Endometrium (tissue), 2 donors: ENCODE measurements at regions not wholly inside any gene's neighbourhood (a gene's known extent, or its start where the extent isn't known, plus 50 kb on each side); places are given as distances from the start of the nearest gene placed in this dataset.
"Not testable (repeated sequence)": the region's sequence is repeated elsewhere in the genome, so short reads cannot be mapped to it uniquely, and the experiment has no call there.

ENCODE experiments used
- FAIRE-seq: peaks from 2 replicates; lab custom pipeline; 2012; peaks lifted over from hg19 to GRCh38; lab: Jason Lieb, UNC
- donor health status: control.
- donor health status: control.

GRCh38 chr5:147084702-147085101 is 150.1 kb upstream of the STK32A start:
- FAIRE-seq: no peak

DNA sequence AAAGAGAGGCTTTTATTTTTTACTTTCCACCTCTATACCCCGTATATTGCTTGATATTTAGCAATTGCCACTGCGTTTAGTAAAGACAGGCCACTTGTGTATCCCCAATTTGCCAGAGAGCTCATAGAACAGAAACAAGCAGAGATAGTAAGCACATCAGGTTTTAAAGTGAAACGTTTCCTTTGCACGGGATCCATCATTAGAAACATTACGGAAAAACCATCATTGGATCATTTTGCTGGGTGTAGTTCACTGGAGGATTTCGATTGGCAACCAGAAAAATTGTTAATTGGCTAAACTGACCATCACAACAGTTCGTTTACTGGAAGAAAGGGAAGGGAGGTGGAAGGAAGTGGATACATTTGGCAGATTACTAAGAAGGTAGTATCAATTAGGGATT is 149.4 kb upstream of the STK32A start:
- FAIRE-seq: no peak

DNA sequence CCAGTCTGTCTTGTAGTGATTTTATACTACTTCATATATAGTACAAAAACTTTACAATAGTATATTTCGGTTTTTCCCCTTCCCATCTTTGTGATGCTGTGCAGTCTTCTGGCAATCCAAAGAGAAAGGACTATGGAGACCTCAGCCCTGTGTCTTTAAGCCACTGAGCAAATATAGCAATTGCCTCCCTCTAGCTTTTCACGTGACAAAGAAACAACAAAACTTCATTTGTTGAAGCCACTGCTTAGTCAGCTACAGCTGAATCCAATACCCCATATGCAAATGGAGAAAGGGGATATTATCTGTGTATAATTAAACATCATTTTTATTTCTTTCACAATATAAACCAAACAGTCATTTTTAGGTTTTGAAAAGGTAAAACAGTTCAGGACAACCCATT is 142.8 kb upstream of the STK32A start:
- FAIRE-seq: no peak

- FAIRE-seq: no peak
These were observed 141.7 kb upstream of the STK32A start for GRCh38 chr5:147093138-147093537.

GRCh38 chr5:147095740-147096139 is 139.1 kb upstream of the STK32A start:
- FAIRE-seq: no peak

DNA sequence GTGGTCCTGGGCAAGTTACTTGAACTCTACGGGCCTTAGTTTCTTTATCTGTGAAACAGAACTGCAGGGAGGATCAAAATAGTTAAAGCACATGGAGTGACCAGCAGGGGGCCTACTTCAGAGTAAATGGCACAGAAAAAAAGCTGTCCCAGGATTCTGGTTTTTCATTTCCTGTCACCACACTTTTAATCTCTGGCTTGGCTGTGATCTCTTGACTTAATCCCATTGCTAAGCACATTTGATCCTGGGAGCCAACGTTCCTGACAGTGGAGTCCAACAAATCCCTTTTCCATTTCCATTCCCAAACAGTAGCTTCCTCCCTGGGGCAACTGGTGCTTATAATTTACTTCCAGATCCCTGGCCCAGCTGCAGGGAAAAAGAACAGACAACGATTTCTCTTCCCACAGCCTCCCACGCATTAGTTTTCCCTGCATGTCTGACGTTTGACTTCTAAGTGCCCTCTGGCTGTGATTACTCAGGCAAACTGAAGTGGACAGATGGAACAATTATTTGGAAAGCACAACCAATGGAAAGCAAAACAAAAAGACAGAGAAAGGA is 136.5 kb upstream of the STK32A start:
- FAIRE-seq: no peak

GRCh38 chr5:147101659-147102369 is 133.0 kb upstream of the STK32A start:
- no peak for FAIRE-seq

DNA sequence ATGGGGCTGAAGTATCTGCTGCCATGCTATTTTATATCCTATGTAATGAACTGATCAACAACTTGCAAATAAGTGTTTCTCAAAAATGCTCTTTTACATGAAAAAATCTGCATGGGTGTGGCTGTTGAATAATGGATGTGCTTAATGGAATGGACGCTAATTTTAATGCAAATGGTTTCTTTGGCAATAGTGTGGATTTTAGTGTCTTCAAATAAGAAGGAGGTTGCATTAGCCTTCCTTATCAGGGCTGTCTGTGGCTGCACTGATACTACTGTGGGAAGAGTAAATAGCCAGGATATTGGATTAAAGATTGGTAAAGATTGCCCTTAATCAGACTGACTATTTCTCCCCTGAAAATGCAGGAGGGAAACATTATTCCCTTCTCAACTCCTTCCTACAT is 121.9 kb upstream of the STK32A start:
- FAIRE-seq: no peak

GRCh38 chr5:147113967-147114366 is 120.9 kb upstream of the STK32A start:
- FAIRE-seq: no peak

DNA sequence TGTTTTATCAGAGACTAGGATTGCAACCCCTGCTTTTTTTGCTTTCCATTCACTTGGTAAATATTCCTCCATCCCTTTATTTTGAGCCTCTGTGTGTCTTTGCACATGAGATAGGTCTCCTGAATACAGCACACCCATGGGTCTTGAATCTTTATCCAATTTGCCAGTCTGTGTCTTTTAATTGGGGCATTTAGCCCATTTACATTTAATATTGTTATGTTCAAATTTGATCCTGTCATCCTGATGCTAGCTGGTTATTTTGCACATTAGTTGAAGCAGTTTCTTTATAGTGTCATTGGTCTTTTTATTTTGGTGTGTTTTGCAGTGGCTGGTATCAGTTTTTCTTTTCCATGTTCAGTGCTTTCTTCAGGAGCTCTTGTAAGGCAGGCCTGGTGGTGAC is 95.1 kb upstream of the STK32A start:
- FAIRE-seq: not testable (repeated sequence)

- FAIRE-seq: no peak
These were observed 94.3 kb upstream of the STK32A start for GRCh38 chr5:147140558-147140957.

- FAIRE-seq: not testable (repeated sequence)
These were observed 93.2 kb upstream of the STK32A start for GRCh38 chr5:147141580-147141979.

- no peak for FAIRE-seq
These were observed 91.6 kb upstream of the STK32A start for GRCh38 chr5:147143215-147143614.

- FAIRE-seq: no peak
These were observed 89.5 kb upstream of the STK32A start for GRCh38 chr5:147145328-147145727.

GRCh38 chr5:147148715-147149114 is 86.1 kb upstream of the STK32A start:
- no peak for FAIRE-seq

DNA sequence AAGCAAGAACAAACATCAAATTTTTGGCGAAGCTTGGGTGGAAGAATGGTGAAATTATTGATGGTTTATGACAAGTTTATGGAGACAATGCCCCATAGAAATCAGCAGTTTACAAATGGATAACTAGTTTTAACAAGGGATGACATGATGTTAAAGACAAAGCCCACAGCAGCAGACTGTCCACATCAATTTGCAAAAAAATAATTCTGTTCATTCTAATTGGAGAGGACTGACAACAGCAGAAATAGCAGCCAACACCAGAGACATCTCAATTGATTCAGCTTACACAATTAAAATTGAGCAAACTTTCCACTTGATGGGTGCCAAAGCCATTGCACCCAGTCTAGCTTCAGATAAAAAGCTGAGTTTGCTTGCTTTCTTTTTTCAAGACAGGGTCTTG is 82.7 kb upstream of the STK32A start:
- FAIRE-seq: no peak

- FAIRE-seq: no peak
These were observed 80.0 kb upstream of the STK32A start for GRCh38 chr5:147154809-147155208.

DNA sequence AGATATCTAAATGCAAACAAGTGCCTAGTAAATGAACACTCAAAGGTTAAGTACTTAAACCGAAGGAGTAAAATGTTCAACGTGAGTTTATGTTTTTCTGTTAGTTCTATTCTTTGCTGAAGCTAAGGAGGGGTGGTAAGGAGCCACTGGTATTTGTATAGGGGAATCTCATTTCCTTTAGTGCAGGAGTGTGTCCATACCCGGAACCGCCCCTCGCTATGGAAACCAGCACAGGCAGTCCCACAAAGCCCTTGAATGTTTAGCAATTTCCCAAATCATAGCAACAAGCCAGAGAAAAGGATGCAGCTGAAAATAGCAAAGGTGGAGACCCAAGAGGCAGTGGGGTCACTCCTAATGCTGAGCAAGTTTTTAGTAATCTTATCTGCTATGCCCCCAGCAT is 78.8 kb upstream of the STK32A start:
- no peak for FAIRE-seq

GRCh38 chr5:147160902-147161700 is 73.7 kb upstream of the STK32A start:
- no peak for FAIRE-seq

- FAIRE-seq: no peak
These were observed 72.1 kb upstream of the STK32A start for GRCh38 chr5:147162740-147163139.

GRCh38 chr5:147167529-147167928 is 67.3 kb upstream of the STK32A start:
- FAIRE-seq: no peak

DNA sequence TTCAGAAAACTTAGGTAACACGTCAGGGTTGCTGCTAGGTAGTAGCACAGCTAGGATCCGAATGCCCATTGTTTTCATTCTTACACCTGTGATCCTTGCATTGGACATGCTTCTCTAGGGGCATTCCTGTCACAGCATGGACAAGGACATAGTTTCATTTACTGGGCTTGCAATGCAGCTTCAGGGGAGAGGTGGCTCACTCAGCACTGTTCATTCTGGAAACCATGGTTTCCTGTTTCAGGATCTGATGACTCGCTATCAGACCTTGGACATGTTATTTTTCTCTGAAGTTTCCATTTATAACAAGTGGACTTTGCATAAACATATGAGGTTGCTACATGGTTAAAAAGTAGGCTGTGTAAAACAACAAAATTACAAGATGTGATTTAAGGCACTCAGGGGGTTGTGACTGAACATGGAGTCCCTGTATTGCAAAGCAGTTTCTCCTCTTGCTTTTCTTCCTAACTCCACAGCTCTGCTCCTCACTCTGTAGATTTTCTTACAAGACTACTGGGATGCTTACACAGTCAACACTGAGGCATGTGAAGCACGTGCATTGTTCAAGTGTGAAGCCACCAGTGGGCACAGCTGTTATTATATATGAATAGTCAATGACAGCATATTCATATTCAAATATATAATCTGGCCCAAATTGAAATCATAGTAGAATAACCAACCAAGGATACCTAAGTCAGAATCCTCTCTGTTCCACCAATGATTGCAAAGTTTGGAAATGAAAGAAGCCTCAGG is 66.1 kb upstream of the STK32A start:
- FAIRE-seq: no peak

DNA sequence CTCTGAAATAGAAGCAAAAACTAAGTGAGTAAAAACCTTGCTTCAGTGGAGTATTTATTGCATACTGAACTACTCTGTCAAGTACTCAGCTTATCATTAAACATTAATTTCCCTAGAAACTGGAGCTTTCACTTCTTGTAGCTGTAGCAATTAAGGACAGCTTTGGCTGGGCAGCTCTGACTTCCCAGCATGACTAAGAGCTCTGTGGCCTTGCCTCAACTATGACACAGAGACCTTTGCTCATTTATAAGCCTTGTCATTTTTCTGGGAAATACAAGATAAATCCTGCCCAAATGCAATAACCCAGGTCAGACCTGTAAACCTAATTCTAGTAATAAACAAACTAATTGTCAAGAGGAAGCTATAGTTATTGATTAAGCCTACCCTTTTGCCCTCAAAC is 65.4 kb upstream of the STK32A start:
- no peak for FAIRE-seq
